Thymus (tissue), 11 donors: ENCODE measurements at regions not wholly inside any gene's neighbourhood (a gene's known extent, or its start where the extent isn't known, plus 50 kb on each side); places are given as distances from the start of the nearest gene placed in this dataset.

ENCODE experiments used
- DNase-seq, 9 donors: peaks; one replicate each; pipeline ENCODE4 v3.0.0-alpha.2; 2013; ENCODE audit warnings: low spot score in 9 of 9, low read depth in 6 of 9, missing footprints in 1 of 9
- H3K27ac ChIP-seq, 2 donors: one replicate each; pipeline ENCODE4 v1.5.1; 2013; ENCODE audit warnings: control low read depth in 1 of 2, low read depth in 1 of 2, low read length in 1 of 2, mild to moderate bottlenecking in 1 of 2, moderate library complexity in 1 of 2
- H3K27me3 ChIP-seq, 2 donors: one replicate each; pipeline ENCODE4 v1.5.1; 2013; ENCODE audit warnings: low read length in 1 of 2; ENCODE audit not compliant: control insufficient read depth in 2 of 2, insufficient read depth in 1 of 2
- H3K36me3 ChIP-seq, 2 donors: one replicate each; pipeline ENCODE4 v1.5.1; 2013; ENCODE audit warnings: low read length in 1 of 2, mild to moderate bottlenecking in 1 of 2, moderate library complexity in 1 of 2; ENCODE audit not compliant: control insufficient read depth in 2 of 2, insufficient read depth in 2 of 2
- H3K4me1 ChIP-seq, 2 donors: one replicate each; pipeline ENCODE4 v1.5.1; 2013; ENCODE audit warnings: low read length in 2 of 2; ENCODE audit not compliant: control insufficient read depth in 2 of 2, insufficient read depth in 2 of 2
- H3K4me3 ChIP-seq, 2 donors: one replicate each; pipeline ENCODE4 v1.5.1; 2013; ENCODE audit warnings: low read length in 2 of 2, control low read depth in 1 of 2, mild to moderate bottlenecking in 1 of 2
- H3K9me3 ChIP-seq, 2 donors: one replicate each; pipeline ENCODE4 v1.5.1; 2013; ENCODE audit warnings: low read length in 1 of 2, mild to moderate bottlenecking in 1 of 2; ENCODE audit not compliant: control insufficient read depth in 2 of 2, insufficient read depth in 1 of 2
- WGBS: extraction: QIAGEN DNeasy Blood & Tissue Kit; methylation state at CpG from one replicate; pipeline ENCODE4 v1.1.7; 2013; 5-methylcytosine and 5-hydroxymethylcytosine counted together
- donor health status: healthy.

DNA sequence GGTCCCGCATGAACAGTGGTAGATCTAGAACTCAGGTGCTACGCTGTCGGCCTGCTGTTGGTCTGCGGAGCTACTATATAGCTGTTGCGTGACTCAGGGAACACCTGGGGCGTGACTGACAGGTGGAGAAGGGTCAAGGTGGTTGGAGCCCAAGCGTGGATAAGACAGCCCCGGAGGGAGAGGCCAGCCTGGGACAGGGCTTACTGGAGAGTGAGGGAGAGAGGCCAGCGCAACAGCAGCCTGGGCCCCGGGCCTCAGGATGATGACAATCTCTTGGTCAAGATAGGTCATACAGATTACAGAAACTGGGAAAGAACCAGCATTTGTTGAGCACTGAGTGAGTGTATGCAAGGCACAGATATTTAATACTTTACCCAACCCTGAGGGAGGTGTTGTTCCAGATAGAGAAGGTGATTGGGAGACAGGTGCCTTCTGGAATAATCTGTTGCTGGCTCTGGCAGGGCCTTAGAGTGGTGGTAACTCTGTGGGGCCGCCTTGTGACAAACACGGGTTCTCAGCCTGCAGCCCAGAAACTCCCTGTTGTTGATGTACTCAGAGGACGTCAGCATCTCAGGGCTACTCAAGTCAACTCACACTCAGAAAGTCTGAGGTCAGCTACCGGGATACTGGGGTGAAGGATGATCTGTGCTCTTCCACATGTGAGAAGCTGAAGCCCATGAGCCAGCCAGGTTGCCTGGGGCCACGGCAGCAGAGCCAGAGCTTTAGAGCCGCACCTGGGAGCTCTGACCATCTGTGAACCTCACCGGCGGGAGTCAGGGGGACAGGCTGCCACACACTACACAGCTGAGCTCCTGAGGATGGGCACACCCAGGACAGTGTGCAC is 265.4 kb upstream of the HES1 start:
- no peak for DNase-seq
- Histone ChIP-seq H3K36me3 (no peaks in the 10 kb centered on the region), H3K27ac (no peak overlapping the region), H3K4me1 (peaks cover 2 to 13% of the 10 kb centered on the region in 2 donors), H3K27me3 (peaks cover 0 to 23% of the 10 kb centered on the region in 2 donors), H3K4me3 (no peak overlapping the region), H3K9me3 (no peaks in the 10 kb centered on the region)
- WGBS, result 73% methylated on average over 18 of the region's 18 CpGs

DNA sequence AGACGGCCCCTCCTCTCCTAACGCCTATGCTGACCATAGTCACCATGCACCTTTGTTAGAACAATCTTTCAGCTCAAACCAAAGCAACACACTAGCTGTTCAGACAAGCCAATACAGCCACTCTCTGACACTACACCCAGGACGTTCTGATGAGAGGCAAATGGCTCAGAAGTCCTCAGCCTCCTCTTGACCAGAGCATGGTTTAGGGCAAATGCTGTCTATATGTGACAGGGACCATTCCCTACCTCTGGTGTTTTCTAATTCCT is 264.8 kb upstream of the HES1 start:
- H3K4me1 ChIP-seq, result peaks cover 2 to 13% of the 10 kb centered on the region in 2 donors
- no peak for DNase-seq
- H3K36me3 ChIP-seq, result no peaks in the 10 kb centered on the region
- H3K9me3 ChIP-seq, result no peaks in the 10 kb centered on the region
- no peak overlapping the region for H3K27ac ChIP-seq
- 66% methylated on average over 3 of the region's 3 CpGs for WGBS
- H3K4me3 ChIP-seq, result no peak overlapping the region
- peaks cover 0 to 23% of the 10 kb centered on the region in 2 donors for H3K27me3 ChIP-seq

DNA sequence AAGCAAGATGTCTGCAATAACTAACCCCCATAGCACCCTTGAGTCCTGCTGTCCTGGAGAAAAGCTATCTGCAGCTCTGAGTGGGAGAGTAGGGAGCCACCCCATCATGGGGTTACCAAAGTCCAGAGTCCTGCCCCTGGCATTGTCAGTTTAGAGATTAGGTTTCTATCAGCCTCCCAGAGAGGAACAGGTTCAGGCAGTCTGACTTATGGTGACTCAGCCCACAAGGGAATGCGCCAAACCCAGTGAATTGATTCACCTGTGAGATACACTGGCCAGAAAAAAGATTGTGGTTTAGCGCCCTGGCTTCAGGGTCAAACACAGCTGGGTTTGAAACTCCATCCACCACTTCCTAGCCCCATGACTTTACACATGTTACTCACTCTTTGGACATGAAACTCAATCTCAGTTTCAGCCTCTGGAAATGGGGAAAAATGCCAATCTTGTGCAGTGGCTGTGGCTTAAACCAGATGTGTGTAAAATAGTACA is 263.6 kb upstream of the HES1 start:
- no peaks in the 10 kb centered on the region for H3K9me3 ChIP-seq
- DNase-seq, result no peak
- peaks cover 0 to 23% of the 10 kb centered on the region in 2 donors for H3K27me3 ChIP-seq
- H3K36me3 ChIP-seq, result no peaks in the 10 kb centered on the region
- H3K27ac ChIP-seq, result no peak overlapping the region
- WGBS, result 11% methylated on average over 2 of the region's 2 CpGs
- no peak overlapping the region for H3K4me3 ChIP-seq
- peaks cover 2 to 13% of the 10 kb centered on the region in 2 donors for H3K4me1 ChIP-seq

DNA sequence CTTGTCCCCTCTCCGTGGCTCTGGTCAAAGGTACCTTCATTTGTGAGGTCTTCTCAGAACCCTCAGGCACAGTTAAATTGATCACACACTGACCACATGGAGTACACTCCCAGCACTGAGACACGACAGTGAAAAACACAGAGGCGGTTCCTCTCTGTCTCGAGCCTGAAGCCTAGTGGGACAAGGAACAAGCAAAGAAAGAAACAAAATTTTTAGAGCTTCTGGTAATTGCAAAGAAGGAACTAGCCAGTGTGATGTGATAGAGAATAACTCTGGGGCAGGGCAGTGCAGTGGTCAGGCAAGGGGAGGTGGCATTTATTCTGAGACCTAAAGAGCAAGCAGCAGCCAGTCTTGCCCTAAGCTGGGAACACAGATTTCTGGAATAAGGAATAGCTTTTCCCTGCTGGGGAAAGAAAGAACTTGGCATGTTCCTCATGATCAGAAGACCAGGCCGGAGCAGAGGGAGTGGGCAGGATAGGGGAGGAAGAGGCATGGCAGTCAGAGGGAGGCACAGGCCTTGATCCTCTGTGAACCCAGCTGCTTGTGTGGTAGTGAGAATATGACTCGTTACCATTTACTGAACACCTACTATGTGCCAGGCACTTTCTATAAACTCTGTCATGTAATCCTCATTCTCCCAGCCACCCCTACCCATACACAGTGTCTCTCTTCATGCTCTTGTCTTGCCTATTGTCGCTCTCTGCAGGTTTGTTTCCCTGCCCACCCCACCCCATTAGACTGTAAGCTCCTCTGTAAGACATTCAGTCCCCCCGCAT is 262.3 kb upstream of the HES1 start:
- Histone ChIP-seq H3K36me3 (no peaks in the 10 kb centered on the region), H3K4me3 (no peak overlapping the region), H3K27me3 (peaks cover 0 to 23% of the 10 kb centered on the region in 2 donors), H3K9me3 (no peaks in the 10 kb centered on the region), H3K27ac (no peak overlapping the region), H3K4me1 (peaks cover 2 to 13% of the 10 kb centered on the region in 2 donors)
- WGBS, result 90% methylated on average over 8 of the region's 8 CpGs
- no peak for DNase-seq

DNA sequence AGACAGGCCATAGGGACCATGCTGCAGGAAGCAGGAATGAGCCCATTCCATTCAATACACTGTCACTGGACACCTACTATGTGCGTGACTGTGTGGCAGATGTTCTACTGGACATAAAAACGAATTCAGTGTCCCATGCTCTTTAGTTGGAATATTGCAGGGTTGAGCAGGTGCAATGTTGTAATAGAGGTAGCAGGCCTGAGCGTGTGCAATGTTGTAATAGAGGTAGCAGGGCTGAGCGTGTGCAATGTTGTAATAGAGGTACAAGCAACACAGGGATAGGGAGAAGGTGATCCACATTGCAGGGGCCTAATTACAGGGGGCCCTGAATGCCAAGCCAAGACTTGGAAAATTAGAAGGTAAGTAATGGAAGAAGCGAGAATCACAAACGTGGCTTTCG is 261.4 kb upstream of the HES1 start:
- Histone ChIP-seq H3K27ac (no peak overlapping the region), H3K4me3 (no peak overlapping the region), H3K27me3 (peaks cover 0 to 14% of the 10 kb centered on the region in 2 donors), H3K4me1 (peaks cover 2 to 11% of the 10 kb centered on the region in 2 donors), H3K36me3 (no peaks in the 10 kb centered on the region), H3K9me3 (no peaks in the 10 kb centered on the region)
- WGBS, result 87% methylated on average over 7 of the region's 7 CpGs
- DNase-seq, result no peak

DNA sequence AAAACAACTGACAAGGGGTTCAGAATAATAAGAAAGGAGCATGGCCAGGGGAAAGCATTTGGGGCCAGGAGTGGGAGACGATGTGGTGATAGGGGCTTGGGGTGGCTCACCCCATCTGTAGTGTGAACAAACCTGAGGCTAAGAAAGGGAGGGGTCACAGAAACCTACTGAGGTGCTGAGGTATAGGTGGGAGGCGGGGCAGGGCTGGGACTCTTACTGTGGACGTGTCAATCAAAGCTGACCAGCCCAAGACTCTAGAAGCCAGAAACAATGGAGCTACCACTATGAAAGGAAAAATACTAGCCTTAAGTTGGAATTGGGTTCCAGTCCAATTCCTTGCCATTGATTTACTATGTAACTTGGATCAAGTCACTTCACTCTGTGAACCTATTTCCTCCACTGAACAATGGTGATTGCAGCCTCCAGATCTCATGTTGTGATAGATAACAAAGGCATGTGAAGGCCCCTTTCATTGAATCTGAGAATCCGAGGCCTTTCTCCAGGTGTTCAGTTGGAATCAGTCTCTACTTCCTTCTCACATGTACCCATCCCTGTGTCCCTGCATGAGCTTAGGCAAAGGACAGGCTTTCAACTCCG is 260.9 kb upstream of the HES1 start:
- H3K27me3 ChIP-seq, result peaks cover 0 to 8% of the 10 kb centered on the region in 2 donors
- no peaks in the 10 kb centered on the region for H3K36me3 ChIP-seq
- whole genome bisulfite sequencing, result 95% methylated on average over 5 of the region's 5 CpGs
- no peaks in the 10 kb centered on the region for H3K9me3 ChIP-seq
- no peak overlapping the region for H3K4me3 ChIP-seq
- peaks cover 0 to 5% of the 10 kb centered on the region in 2 donors for H3K4me1 ChIP-seq
- DNase-seq, result no peak
- H3K27ac ChIP-seq, result no peak overlapping the region

DNA sequence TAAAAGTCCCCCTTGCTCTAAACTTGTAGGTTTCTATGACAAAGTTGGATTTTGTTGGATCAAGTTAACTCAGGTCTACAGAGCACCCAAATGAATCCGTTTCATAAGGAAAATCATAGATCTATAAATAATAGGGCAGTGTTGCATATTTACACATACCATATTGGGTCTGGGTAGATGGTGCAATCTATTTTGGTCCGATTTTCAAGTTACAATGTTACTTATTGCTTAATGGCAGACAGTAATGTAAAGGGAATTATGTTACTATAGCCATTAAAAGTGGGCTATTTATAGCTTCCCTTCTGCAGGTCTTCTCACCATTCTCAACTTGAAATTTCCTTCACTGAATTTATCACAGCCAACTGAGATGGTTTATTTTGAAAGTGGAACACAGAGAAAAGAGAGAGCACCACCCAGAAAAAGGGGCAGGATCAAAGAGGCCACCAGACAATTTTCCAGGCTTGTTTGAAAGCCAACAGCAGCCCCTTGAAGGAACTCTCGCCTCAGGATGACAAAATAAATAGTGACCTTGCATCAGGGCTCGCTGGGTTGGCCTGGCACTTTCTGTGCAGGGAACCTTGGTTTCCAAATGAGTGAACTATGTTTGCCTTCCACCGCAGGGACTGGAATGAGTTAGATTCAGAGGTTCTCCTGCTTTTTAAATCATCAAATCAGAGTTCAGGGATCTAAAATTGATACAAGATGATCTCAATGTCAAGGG is 260.2 kb upstream of the HES1 start:
- DNase-seq, result no peak
- peaks cover 0 to 3% of the 10 kb centered on the region in 2 donors for H3K27me3 ChIP-seq
- H3K4me1 ChIP-seq, result peaks cover 0 to 2% of the 10 kb centered on the region in 2 donors
- H3K4me3 ChIP-seq, result no peak overlapping the region
- no peak overlapping the region for H3K27ac ChIP-seq
- WGBS, result 89% methylated on average over 5 of the region's 5 CpGs
- no peaks in the 10 kb centered on the region for H3K9me3 ChIP-seq
- H3K36me3 ChIP-seq, result no peaks in the 10 kb centered on the region

DNA sequence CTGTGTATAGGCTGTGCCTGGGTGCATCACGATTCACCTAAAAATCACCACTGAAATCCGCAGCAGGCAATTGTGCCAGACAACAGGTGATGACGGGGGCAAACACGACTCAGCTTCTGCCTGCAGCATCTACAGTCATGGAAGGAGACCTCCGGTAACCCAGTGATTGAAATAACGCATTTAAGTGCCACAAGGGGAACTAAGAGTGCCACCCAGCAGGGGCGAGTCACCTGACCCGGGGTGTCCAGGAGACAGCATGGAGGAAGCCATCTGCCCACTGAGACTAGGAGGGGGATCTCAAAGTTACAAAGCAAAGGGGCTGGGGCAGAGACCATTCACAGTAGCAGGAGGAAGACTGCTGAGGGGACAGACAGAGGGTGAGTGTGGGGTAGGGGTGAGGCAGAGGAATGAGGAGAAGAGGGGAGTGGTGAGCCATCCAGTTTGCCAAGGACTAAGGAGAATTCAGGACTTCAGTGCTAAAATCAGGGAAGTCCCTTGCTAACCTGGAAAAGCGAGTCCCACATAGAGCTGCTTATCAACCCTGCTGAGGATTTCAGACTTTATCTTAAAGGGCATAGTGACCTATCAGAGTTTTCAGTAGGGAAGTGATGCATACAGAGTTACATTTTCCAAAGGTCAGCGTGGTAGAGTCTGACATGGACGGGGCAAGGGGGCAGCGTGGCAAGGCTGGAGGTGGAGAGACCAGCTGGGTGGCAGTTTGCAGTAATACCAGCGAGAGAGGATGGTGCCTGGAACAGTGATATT is 256.7 kb upstream of the HES1 start:
- no peak overlapping the region for H3K27ac ChIP-seq
- no peaks in the 10 kb centered on the region for H3K36me3 ChIP-seq
- no peaks in the 10 kb centered on the region for H3K9me3 ChIP-seq
- H3K27me3 ChIP-seq, result no peaks in the 10 kb centered on the region
- WGBS, result 83% methylated on average over 13 of the region's 13 CpGs
- DNase-seq, result no peak
- no peak overlapping the region for H3K4me3 ChIP-seq
- H3K4me1 ChIP-seq, result no peaks in the 10 kb centered on the region
